GM23248 (cell line): ENCODE measurements at regions not wholly inside any gene's neighbourhood (a gene's known extent, or its start where the extent isn't known, plus 50 kb on each side); places are given as distances from the start of the nearest gene placed in this dataset.

ENCODE experiments used
- DNase-seq: peaks from one replicate; pipeline ENCODE4 v3.0.0-alpha.2; 2015
- H2AFZ ChIP-seq: fragments of 200-600 bp; sonication (generic); 2 replicates; pipeline ENCODE4 v1.6.1; 2016; ENCODE audit warnings: antibody characterized with exemption
- H3F3A ChIP-seq: fragments of 200-600 bp; sonication (generic); 2 replicates; pipeline ENCODE4 v1.6.1; 2016; ENCODE audit warnings: mild to moderate bottlenecking, antibody characterized with exemption, mixed run types; ENCODE audit not compliant: insufficient read depth
- H3K27ac ChIP-seq: fragments of 200-600 bp; sonication (generic); 2 replicates; pipeline ENCODE4 v1.5.1; 2016; ENCODE audit warnings: mild to moderate bottlenecking
- H3K27me3 ChIP-seq: fragments of 200-600 bp; sonication (generic); replicated peaks from 2 replicates; pipeline ENCODE4 v1.6.1; 2016; ENCODE audit warnings: mild to moderate bottlenecking; ENCODE audit not compliant: insufficient read depth
- H3K36me3 ChIP-seq: fragments of 200-600 bp; sonication (generic); 2 replicates; pipeline ENCODE4 v1.6.1; 2016; ENCODE audit warnings: low read depth, mild to moderate bottlenecking
- H3K4me1 ChIP-seq: fragments of 200-600 bp; sonication (generic); 2 replicates; pipeline ENCODE4 v1.6.1; 2016; ENCODE audit warnings: mild to moderate bottlenecking; ENCODE audit not compliant: insufficient read depth
- H3K4me2 ChIP-seq: fragments of 200-600 bp; sonication (generic); one replicate; pipeline ENCODE4 v1.6.1; 2016; ENCODE audit warnings: mild to moderate bottlenecking; ENCODE audit not compliant: unreplicated experiment
- H3K4me3 ChIP-seq: fragments of 200-600 bp; sonication (generic); 2 replicates; pipeline ENCODE4 v1.5.1; 2016; ENCODE audit warnings: mild to moderate bottlenecking
- H3K79me2 ChIP-seq: fragments of 200-600 bp; sonication (generic); 2 replicates; pipeline ENCODE4 v1.6.1; 2016; ENCODE audit warnings: mild to moderate bottlenecking; ENCODE audit not compliant: insufficient read depth
- H3K9ac ChIP-seq: fragments of 200-600 bp; sonication (generic); 2 replicates; pipeline ENCODE4 v1.6.1; 2016; ENCODE audit warnings: mild to moderate bottlenecking
- H3K9me2 ChIP-seq: fragments of 200-600 bp; sonication (generic); 2 replicates; pipeline ENCODE4 v1.6.1; 2016; ENCODE audit warnings: mixed run types, mild to moderate bottlenecking, moderate library complexity; ENCODE audit not compliant: insufficient read depth
- H3K9me3 ChIP-seq: fragments of 200-600 bp; sonication (generic); one replicate; pipeline ENCODE4 v1.6.1; 2017; ENCODE audit warnings: low read depth
- H4K20me1 ChIP-seq: fragments of 200-600 bp; sonication (generic); 2 replicates; pipeline ENCODE4 v1.6.0; 2016; ENCODE audit not compliant: insufficient read depth
- EZH2 ChIP-seq: fragments of 200-600 bp; sonication (generic); IDR thresholded peaks from 2 replicates; pipeline ENCODE4 v1.6.1; 2018; ENCODE audit warnings: antibody characterized with exemption, mild to moderate bottlenecking; ENCODE audit not compliant: insufficient read depth, poor library complexity, severe bottlenecking
- EZH2phosphoT487 ChIP-seq: fragments of 200-600 bp; sonication (generic); IDR thresholded peaks from 2 replicates; pipeline ENCODE4 v1.6.1; 2018; ENCODE audit warnings: antibody characterized with exemption, moderate library complexity, mild to moderate bottlenecking, low read depth; ENCODE audit not compliant: insufficient read depth
- WGBS, 2 experiments: methylation state at CpG; one replicate each; pipeline ENCODE4 v1.1.6; 2015 to 2017; ENCODE audit warnings: low lambda C conversion rate in 2 of 2, low coverage in 1 of 2; ENCODE audit errors: missing lambda C conversion rate in 2 of 2; 5-methylcytosine and 5-hydroxymethylcytosine counted together
- in situ Hi-C: fragments of 300-500 bp; cut with MboI; formaldehyde crosslinking; loops from 2 replicates; pipeline ENCODE4 v1.15.0; 2020

GRCh38 chr11:130785380-130786116, 130.7 kb downstream of the SNX19 start:
- Histone ChIP-seq H3K9me3 (no peaks in the 10 kb centered on the region), H3K27me3 (no peaks in the 10 kb centered on the region), H3K4me1 (peaks cover 47% of the 10 kb centered on the region), H3K9ac (no peak overlapping the region), H2AFZ (no peak overlapping the region), H3F3A (peaks cover 39% of the 10 kb centered on the region), H3K27ac (no peak overlapping the region), H3K36me3 (no peaks in the 10 kb centered on the region), H3K9me2 (no peaks in the 10 kb centered on the region), H4K20me1 (no peaks in the 10 kb centered on the region), H3K79me2 (no peaks in the 10 kb centered on the region), H3K4me2 (no peak overlapping the region), H3K4me3 (no peak overlapping the region)
- DNase-seq, result peak; percentile 21
- 95% methylated on average over 4 of the region's 4 CpGs for WGBS, 2 experiments
- TF ChIP-seq EZH2phosphoT487, result no peak
- no peak for TF ChIP-seq EZH2
- in situ Hi-C loops, result no loop called here

GRCh38 chr11:130786586-130786985, 129.7 kb downstream of the SNX19 start:
- Histone ChIP-seq H4K20me1 (no peaks in the 10 kb centered on the region), H2AFZ (no peak overlapping the region), H3K4me3 (no peak overlapping the region), H3K79me2 (no peaks in the 10 kb centered on the region), H3F3A (peaks cover 30% of the 10 kb centered on the region), H3K4me1 (peaks cover 42% of the 10 kb centered on the region), H3K27me3 (no peaks in the 10 kb centered on the region), H3K27ac (no peak overlapping the region), H3K36me3 (no peaks in the 10 kb centered on the region), H3K9me2 (no peaks in the 10 kb centered on the region), H3K9ac (no peak overlapping the region), H3K4me2 (no peak overlapping the region), H3K9me3 (no peaks in the 10 kb centered on the region)
- TF ChIP-seq EZH2phosphoT487 (no peak), EZH2 (no peak)
- in situ Hi-C loops, result no loop called here
- no peak for DNase-seq
- WGBS, 2 experiments, result 62 to 66% methylated on average over 5 of the region's 5 CpGs

GRCh38 chr11:130787092-130787616, 129.1 kb downstream of the SNX19 start:
- Histone ChIP-seq H3K4me3 (no peak overlapping the region), H3K27ac (no peak overlapping the region), H3K79me2 (no peaks in the 10 kb centered on the region), H3K36me3 (no peaks in the 10 kb centered on the region), H3K4me2 (no peak overlapping the region), H3K9me2 (no peaks in the 10 kb centered on the region), H3K9me3 (no peaks in the 10 kb centered on the region), H3F3A (peaks cover 24% of the 10 kb centered on the region), H4K20me1 (no peaks in the 10 kb centered on the region), H2AFZ (no peak overlapping the region), H3K4me1 (peaks cover 36% of the 10 kb centered on the region), H3K27me3 (no peaks in the 10 kb centered on the region), H3K9ac (no peak overlapping the region)
- WGBS, 2 experiments, result 72 to 73% methylated on average over 8 of the region's 8 CpGs
- DNase-seq, result peak; percentile 30
- in situ Hi-C loops, result no loop called here
- no peak for TF ChIP-seq EZH2phosphoT487
- no peak for TF ChIP-seq EZH2

GRCh38 chr11:130787973-130788570, 128.2 kb downstream of the SNX19 start:
- Histone ChIP-seq H3K9ac (no peak overlapping the region), H3K79me2 (no peaks in the 10 kb centered on the region), H3F3A (peaks cover 16% of the 10 kb centered on the region), H3K4me2 (peak overlapping the region; percentile 33), H3K9me2 (no peaks in the 10 kb centered on the region), H3K4me3 (no peak overlapping the region), H3K27me3 (0 out of 2 replicates have a peak, but pooled peaks cover 4% of the 10 kb centered on the region), H4K20me1 (no peaks in the 10 kb centered on the region), H3K9me3 (no peaks in the 10 kb centered on the region), H3K27ac (no peak overlapping the region), H3K36me3 (no peaks in the 10 kb centered on the region), H2AFZ (no peak overlapping the region), H3K4me1 (peaks cover 27% of the 10 kb centered on the region)
- peak; percentile 7 for DNase-seq
- WGBS, 2 experiments, result 73 to 83% methylated on average over 1 of the region's 1 CpG
- in situ Hi-C loops, result no loop called here
- TF ChIP-seq EZH2, result no peak
- TF ChIP-seq EZH2phosphoT487, result no peak
